IMR-90 (cell line): ENCODE measurements at regions not wholly inside any gene's neighbourhood (a gene's known extent, or its start where the extent isn't known, plus 50 kb on each side); places are given as distances from the start of the nearest gene placed in this dataset.

Source experiments
- MXI1 ChIP-seq: IDR thresholded peaks from 2 replicates; pipeline ENCODE4 v1.6.1; 2012; ENCODE audit warnings: low read depth, mild to moderate bottlenecking, low read length, moderate library complexity, borderline replicate concordance
- NFE2L2 ChIP-seq: fragments of 150-350 bp; IDR thresholded peaks from 2 replicates; pipeline ENCODE4 v1.6.1; 2016; ENCODE audit warnings: low read depth, mild to moderate bottlenecking, low read length
- TF ChIP-seq, protein P1 (sequence below): conservative IDR thresholded peaks from 2 replicates; pipeline ENCODE4 v1.5.1; 2012; ENCODE audit warnings: mild to moderate bottlenecking, low read depth, low read length, improper control_type of control experiment

DNA sequence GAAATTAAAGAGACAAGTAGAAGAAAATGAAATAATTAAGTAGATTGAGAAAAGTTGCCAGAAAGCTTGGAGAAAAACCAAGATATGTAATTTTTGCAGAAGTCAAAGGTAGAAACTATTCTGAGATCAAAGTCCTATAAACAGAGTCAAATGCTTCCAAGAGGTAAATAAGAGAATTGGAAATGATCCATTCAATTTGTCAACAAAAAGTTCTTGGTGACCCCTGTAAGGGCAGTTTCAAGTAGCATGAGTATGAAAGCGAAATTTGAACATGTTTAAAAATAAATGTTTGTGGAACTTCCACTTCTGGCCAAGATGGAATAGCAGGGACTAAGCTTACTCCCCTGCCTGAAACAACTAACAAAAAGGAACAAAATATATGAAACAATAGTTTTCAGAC is 562.0 kb downstream of the SMARCA1 start:
- TF ChIP-seq, protein P1, sequence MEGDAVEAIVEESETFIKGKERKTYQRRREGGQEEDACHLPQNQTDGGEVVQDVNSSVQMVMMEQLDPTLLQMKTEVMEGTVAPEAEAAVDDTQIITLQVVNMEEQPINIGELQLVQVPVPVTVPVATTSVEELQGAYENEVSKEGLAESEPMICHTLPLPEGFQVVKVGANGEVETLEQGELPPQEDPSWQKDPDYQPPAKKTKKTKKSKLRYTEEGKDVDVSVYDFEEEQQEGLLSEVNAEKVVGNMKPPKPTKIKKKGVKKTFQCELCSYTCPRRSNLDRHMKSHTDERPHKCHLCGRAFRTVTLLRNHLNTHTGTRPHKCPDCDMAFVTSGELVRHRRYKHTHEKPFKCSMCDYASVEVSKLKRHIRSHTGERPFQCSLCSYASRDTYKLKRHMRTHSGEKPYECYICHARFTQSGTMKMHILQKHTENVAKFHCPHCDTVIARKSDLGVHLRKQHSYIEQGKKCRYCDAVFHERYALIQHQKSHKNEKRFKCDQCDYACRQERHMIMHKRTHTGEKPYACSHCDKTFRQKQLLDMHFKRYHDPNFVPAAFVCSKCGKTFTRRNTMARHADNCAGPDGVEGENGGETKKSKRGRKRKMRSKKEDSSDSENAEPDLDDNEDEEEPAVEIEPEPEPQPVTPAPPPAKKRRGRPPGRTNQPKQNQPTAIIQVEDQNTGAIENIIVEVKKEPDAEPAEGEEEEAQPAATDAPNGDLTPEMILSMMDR: no peak
- TF ChIP-seq MXI1: no peak
- no peak for TF ChIP-seq NFE2L2
